ENCODE measurements at regions not wholly inside any gene's neighbourhood (a gene's known extent, or its start where the extent isn't known, plus 50 kb on each side); places are given as distances from the start of the nearest gene placed in this dataset.

GRCh38 chr13:34070544-34071303 is 252.8 kb downstream of the RFC3 start:
- no peak for DNase-seq
- peaks cover 7% of the 10 kb centered on the region for H3K9me3 Mint-ChIP-seq
- no peak overlapping the region for H3K4me3 Mint-ChIP-seq

GRCh38 chr13:34076319-34076718 is 258.4 kb downstream of the RFC3 start:
- Mint-ChIP-seq H3K9me3 (peaks cover 5% of the 10 kb centered on the region), H3K36me3 (no peaks in the 10 kb centered on the region), H3K4me3 (no peak overlapping the region), H3K4me1 (no peaks in the 10 kb centered on the region), H3K27me3 (no peaks in the 10 kb centered on the region), H3K27ac (no peak overlapping the region)
- no peak for DNase-seq

More at GRCh38 chr13:34070544-34071303, 252.8 kb downstream of the RFC3 start:
- H3K27me3 Mint-ChIP-seq = no peaks in the 10 kb centered on the region
- no peak overlapping the region for H3K27ac Mint-ChIP-seq
- no peaks in the 10 kb centered on the region for H3K4me1 Mint-ChIP-seq
- H3K36me3 Mint-ChIP-seq = no peaks in the 10 kb centered on the region

GRCh38 chr13:34076943-34077703 is 259.2 kb downstream of the RFC3 start:
- no peak overlapping the region for H3K27ac Mint-ChIP-seq
- no peaks in the 10 kb centered on the region for H3K36me3 Mint-ChIP-seq
- H3K4me1 Mint-ChIP-seq = no peaks in the 10 kb centered on the region
- H3K27me3 Mint-ChIP-seq = no peaks in the 10 kb centered on the region
- H3K4me3 Mint-ChIP-seq = no peak overlapping the region
- no peak for DNase-seq
- peaks cover 5% of the 10 kb centered on the region for H3K9me3 Mint-ChIP-seq

GRCh38 chr13:34078334-34078999 is 260.5 kb downstream of the RFC3 start:
- no peak overlapping the region for H3K4me3 Mint-ChIP-seq
- H3K4me1 Mint-ChIP-seq = no peaks in the 10 kb centered on the region
- no peak overlapping the region for H3K27ac Mint-ChIP-seq
- no peaks in the 10 kb centered on the region for H3K27me3 Mint-ChIP-seq
- no peaks in the 10 kb centered on the region for H3K36me3 Mint-ChIP-seq
- H3K9me3 Mint-ChIP-seq = peaks cover 5% of the 10 kb centered on the region
- no peak for DNase-seq

GRCh38 chr13:34085204-34085603 is 267.3 kb downstream of the RFC3 start:
- Mint-ChIP-seq H3K4me1 (no peaks in the 10 kb centered on the region), H3K4me3 (no peak overlapping the region), H3K9me3 (peaks cover 1% of the 10 kb centered on the region), H3K27me3 (peaks cover 5% of the 10 kb centered on the region), H3K36me3 (no peaks in the 10 kb centered on the region), H3K27ac (no peak overlapping the region)
- no peak for DNase-seq

- Mint-ChIP-seq H3K36me3 (no peaks in the 10 kb centered on the region), H3K4me1 (no peaks in the 10 kb centered on the region), H3K9me3 (peaks cover 1% of the 10 kb centered on the region), H3K27me3 (peaks cover 11% of the 10 kb centered on the region), H3K27ac (no peak overlapping the region), H3K4me3 (no peak overlapping the region)
- no peak for DNase-seq
These were observed 268.3 kb downstream of the RFC3 start for GRCh38 chr13:34086281-34086680.

GRCh38 chr13:34087791-34088190 is 269.8 kb downstream of the RFC3 start:
- no peak overlapping the region for H3K4me3 Mint-ChIP-seq
- H3K27ac Mint-ChIP-seq = no peak overlapping the region
- H3K36me3 Mint-ChIP-seq = no peaks in the 10 kb centered on the region
- peaks cover 11% of the 10 kb centered on the region for H3K27me3 Mint-ChIP-seq
- H3K4me1 Mint-ChIP-seq = no peaks in the 10 kb centered on the region
- peaks cover 1% of the 10 kb centered on the region for H3K9me3 Mint-ChIP-seq
- no peak for DNase-seq

- Mint-ChIP-seq H3K9me3 (peaks cover 1% of the 10 kb centered on the region), H3K36me3 (no peaks in the 10 kb centered on the region), H3K4me3 (no peak overlapping the region), H3K4me1 (no peaks in the 10 kb centered on the region), H3K27ac (no peak overlapping the region), H3K27me3 (peaks cover 4% of the 10 kb centered on the region)
- DNase-seq = no peak
These were observed 285.9 kb downstream of the RFC3 start for GRCh38 chr13:34103854-34104253.

- H3K27me3 Mint-ChIP-seq = peaks cover 4% of the 10 kb centered on the region
- DNase-seq = no peak
- no peaks in the 10 kb centered on the region for H3K4me1 Mint-ChIP-seq
- no peaks in the 10 kb centered on the region for H3K36me3 Mint-ChIP-seq
- peaks cover 5% of the 10 kb centered on the region for H3K9me3 Mint-ChIP-seq
- H3K27ac Mint-ChIP-seq = no peak overlapping the region
- no peak overlapping the region for H3K4me3 Mint-ChIP-seq
These were observed 286.9 kb downstream of the RFC3 start for GRCh38 chr13:34104853-34105252.

GRCh38 chr13:34107806-34108205 is 289.9 kb downstream of the RFC3 start:
- no peak overlapping the region for H3K4me3 Mint-ChIP-seq
- H3K27ac Mint-ChIP-seq = no peak overlapping the region
- H3K27me3 Mint-ChIP-seq = peaks cover 5% of the 10 kb centered on the region
- peaks cover 9% of the 10 kb centered on the region for H3K9me3 Mint-ChIP-seq
- DNase-seq = no peak
- H3K36me3 Mint-ChIP-seq = no peaks in the 10 kb centered on the region
- no peaks in the 10 kb centered on the region for H3K4me1 Mint-ChIP-seq

GRCh38 chr13:34108410-34108809 is 290.5 kb downstream of the RFC3 start:
- H3K4me1 Mint-ChIP-seq = no peaks in the 10 kb centered on the region
- H3K4me3 Mint-ChIP-seq = no peak overlapping the region
- H3K9me3 Mint-ChIP-seq = peaks cover 9% of the 10 kb centered on the region
- H3K27ac Mint-ChIP-seq = no peak overlapping the region
- peaks cover 6% of the 10 kb centered on the region for H3K27me3 Mint-ChIP-seq
- H3K36me3 Mint-ChIP-seq = no peaks in the 10 kb centered on the region
- no peak for DNase-seq

- Mint-ChIP-seq H3K36me3 (no peaks in the 10 kb centered on the region), H3K27me3 (peaks cover 2% of the 10 kb centered on the region), H3K4me1 (no peaks in the 10 kb centered on the region), H3K27ac (no peak overlapping the region), H3K4me3 (no peak overlapping the region), H3K9me3 (peaks cover 5% of the 10 kb centered on the region)
- DNase-seq = no peak
These were observed 296.6 kb downstream of the RFC3 start for GRCh38 chr13:34114581-34114980.

- no peaks in the 10 kb centered on the region for H3K36me3 Mint-ChIP-seq
- no peaks in the 10 kb centered on the region for H3K4me1 Mint-ChIP-seq
- no peak for DNase-seq
- peaks cover 2% of the 10 kb centered on the region for H3K27me3 Mint-ChIP-seq
- no peak overlapping the region for H3K27ac Mint-ChIP-seq
- no peak overlapping the region for H3K4me3 Mint-ChIP-seq
- H3K9me3 Mint-ChIP-seq = no peaks in the 10 kb centered on the region
These were observed 298.7 kb downstream of the RFC3 start for GRCh38 chr13:34116651-34117050.

- no peak for DNase-seq
- no peak overlapping the region for H3K4me3 Mint-ChIP-seq
- no peaks in the 10 kb centered on the region for H3K27me3 Mint-ChIP-seq
- no peaks in the 10 kb centered on the region for H3K4me1 Mint-ChIP-seq
- no peak overlapping the region for H3K27ac Mint-ChIP-seq
- no peaks in the 10 kb centered on the region for H3K9me3 Mint-ChIP-seq
- no peaks in the 10 kb centered on the region for H3K36me3 Mint-ChIP-seq
These were observed 306.8 kb downstream of the RFC3 start for GRCh38 chr13:34124666-34125306.

- no peaks in the 10 kb centered on the region for H3K9me3 Mint-ChIP-seq
- no peaks in the 10 kb centered on the region for H3K4me1 Mint-ChIP-seq
These were observed 309.6 kb downstream of the RFC3 start for GRCh38 chr13:34127523-34127922.

More at GRCh38 chr13:34127523-34127922, 309.6 kb downstream of the RFC3 start:
- Mint-ChIP-seq H3K36me3 (no peaks in the 10 kb centered on the region), H3K27me3 (no peaks in the 10 kb centered on the region), H3K27ac (no peak overlapping the region), H3K4me3 (no peak overlapping the region)
- DNase-seq = no peak
